Endometrium (tissue), 2 donors: ENCODE measurements at regions not wholly inside any gene's neighbourhood (a gene's known extent, or its start where the extent isn't known, plus 50 kb on each side); places are given as distances from the start of the nearest gene placed in this dataset.
"Not testable (repeated sequence)": the region's sequence is repeated elsewhere in the genome, so short reads cannot be mapped to it uniquely, and the experiment has no call there.

Experiments used
- FAIRE-seq: peaks from 2 replicates; lab custom pipeline; 2012; peaks lifted over from hg19 to GRCh38; lab: Jason Lieb, UNC
- donor health status: control.
- donor health status: control.

DNA sequence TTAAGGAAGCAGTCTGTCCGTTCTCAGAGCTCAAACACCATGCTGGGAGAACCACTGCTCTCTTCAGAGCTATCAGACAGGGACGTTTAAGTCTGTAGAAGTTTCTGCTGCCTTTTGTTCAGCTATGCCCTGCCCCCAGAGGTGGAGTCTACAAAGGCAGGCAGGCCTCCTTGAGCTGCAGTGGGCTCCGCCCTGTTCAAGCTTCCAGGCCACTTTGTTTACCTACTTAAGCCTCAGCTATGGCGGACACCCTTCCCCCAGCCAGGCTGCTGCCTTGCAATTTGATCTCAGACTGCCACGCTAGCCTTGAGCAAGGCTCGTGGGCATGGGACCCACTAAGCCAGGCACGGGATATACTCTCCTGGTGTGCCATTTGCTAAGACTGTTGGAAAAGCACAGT is 180.7 kb upstream of the TMEM196 start:
- not testable (repeated sequence) for FAIRE-seq

DNA sequence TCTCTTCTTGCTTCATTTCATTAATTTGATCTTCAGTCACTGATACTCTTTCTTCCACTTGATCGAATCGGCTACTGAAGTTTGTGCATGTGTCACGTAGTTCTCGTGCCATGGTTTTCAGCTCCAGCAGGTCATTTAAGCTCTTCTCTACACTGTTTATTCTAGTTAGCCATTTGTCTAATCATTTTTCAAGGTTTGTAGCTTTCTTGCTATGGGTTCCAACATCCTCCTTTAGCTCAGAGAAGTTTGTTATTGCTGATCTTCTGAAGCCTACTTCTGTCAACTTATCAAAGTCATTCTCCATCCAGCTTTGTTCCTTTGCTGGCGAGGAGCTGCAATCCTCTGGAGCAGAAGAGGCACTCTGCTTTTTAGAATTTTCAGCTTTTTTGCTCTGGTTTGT is 180.0 kb upstream of the TMEM196 start:
- FAIRE-seq: not testable (repeated sequence)

DNA sequence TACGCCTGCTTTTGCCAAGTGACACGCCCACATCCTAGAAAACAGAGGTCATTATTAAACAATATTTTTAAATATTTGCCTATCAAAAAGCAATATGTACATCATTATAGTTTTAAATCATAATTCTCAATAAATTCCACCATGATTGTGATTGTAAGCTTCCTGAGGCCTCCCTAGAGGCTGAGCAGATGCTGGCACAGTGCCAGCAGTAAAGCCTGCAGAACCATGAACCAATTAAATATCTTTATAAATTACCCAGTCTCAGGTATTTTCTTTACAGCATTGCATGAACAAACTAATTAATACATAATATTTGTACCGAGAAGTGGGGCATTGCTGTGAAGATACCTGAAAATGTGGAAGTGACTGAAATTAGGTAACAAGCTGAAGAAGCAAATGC is 174.7 kb upstream of the TMEM196 start:
- no peak for FAIRE-seq

- FAIRE-seq: no peak
These were observed 171.1 kb upstream of the TMEM196 start for GRCh38 chr7:19944363-19945120.

GRCh38 chr7:19939746-19940145 is 166.3 kb upstream of the TMEM196 start:
- FAIRE-seq: no peak

GRCh38 chr7:19932549-19933249 is 159.3 kb upstream of the TMEM196 start:
- FAIRE-seq: no peak

GRCh38 chr7:19930851-19931250 is 157.4 kb upstream of the TMEM196 start:
- FAIRE-seq: no peak

GRCh38 chr7:19930051-19930450 is 156.6 kb upstream of the TMEM196 start:
- no peak for FAIRE-seq

GRCh38 chr7:19928247-19928646 is 154.8 kb upstream of the TMEM196 start:
- FAIRE-seq: no peak

DNA sequence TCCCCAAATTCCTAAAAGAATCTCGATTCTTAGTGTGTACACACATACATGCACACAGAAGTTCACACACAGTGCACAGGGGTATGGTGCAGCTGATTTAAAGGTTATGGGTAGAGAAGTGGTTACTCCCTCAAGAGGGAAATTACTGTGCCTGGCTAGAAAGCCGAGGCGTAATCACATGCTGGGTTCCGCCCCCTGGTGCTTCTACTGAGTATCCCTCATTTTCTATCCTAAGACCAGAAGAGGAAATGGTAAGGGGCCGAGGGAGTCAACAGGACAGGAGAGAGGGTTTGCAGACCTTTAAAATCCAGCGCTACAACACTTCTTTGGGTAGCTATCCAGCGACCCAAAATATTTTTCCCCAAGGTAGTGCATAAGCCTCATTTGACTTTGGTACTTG is 147.3 kb upstream of the TMEM196 start:
- FAIRE-seq: no peak

DNA sequence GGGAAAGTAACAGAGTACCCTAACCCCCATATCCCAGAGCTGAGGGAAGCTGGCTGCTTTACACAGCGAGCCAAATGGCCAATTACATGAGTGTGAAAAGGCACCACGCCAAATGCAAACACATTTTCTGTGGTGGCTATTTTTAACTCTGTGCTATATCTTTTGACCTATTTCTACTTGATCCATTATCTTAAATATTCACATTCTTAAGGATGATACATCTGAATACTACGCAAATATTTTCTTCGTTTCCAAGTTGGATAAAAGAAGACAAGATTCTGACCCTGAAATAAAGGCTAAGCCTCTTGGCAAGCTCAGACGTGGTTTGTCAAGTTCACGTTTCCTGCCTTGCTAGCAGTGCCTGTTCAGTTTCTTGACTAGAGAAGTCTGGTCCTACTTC is 146.7 kb upstream of the TMEM196 start:
- no peak for FAIRE-seq

GRCh38 chr7:19919261-19920095 is 146.1 kb upstream of the TMEM196 start:
- no peak for FAIRE-seq

GRCh38 chr7:19916046-19916445 is 142.6 kb upstream of the TMEM196 start:
- no peak for FAIRE-seq

GRCh38 chr7:19915596-19915995 is 142.2 kb upstream of the TMEM196 start:
- FAIRE-seq: no peak

DNA sequence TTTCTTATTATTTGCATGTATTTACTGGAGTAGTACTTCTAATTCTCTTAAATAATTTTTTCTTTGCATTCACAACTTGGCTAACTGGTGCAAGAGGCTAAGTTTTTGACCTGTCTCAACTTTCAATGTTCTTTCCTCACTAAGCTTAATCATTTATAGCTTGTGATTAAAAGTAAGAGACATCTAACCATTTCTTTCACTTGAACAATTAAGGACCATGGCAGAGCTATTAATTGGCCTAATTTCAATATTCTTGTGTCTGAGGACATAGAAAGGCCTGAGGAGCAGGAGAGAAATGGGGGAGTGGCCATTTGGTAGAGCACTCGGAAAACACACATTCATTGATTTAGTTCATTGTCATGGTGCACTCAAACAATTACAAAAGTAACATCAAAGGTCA is 141.4 kb upstream of the TMEM196 start:
- no peak for FAIRE-seq

GRCh38 chr7:19900118-19900517 is 126.7 kb upstream of the TMEM196 start:
- FAIRE-seq: no peak

GRCh38 chr7:19899529-19899928 is 126.1 kb upstream of the TMEM196 start:
- no peak for FAIRE-seq

GRCh38 chr7:19882893-19883292 is 109.5 kb upstream of the TMEM196 start:
- not testable (repeated sequence) for FAIRE-seq

- FAIRE-seq: no peak
These were observed 98.7 kb upstream of the TMEM196 start for GRCh38 chr7:19872094-19872493.

DNA sequence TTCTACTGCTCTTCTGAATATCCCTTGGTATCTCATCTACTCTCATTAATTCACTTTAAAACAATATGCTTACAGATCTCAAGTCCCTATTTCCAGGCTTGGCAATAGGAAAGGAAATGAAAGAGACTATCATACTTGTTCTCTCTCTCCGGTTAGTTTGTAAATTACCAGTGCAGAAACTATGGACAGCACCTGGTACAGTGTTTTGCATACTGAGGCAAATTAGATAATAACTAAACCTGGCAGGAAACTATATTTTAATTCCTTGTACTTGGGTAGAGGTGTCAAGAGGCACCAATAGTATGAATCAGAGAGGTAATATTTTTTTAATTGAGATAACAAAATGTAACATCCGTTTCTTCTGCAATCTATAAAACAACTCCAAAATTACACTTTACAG is 97.7 kb upstream of the TMEM196 start:
- FAIRE-seq: no peak

- FAIRE-seq: no peak
These were observed 96.6 kb upstream of the TMEM196 start for GRCh38 chr7:19869979-19870378.

GRCh38 chr7:19853261-19853832 is 79.9 kb upstream of the TMEM196 start:
- FAIRE-seq: no peak

- FAIRE-seq: no peak
These were observed 78.8 kb upstream of the TMEM196 start for GRCh38 chr7:19852192-19852591.
